ENCODE measurements at regions not wholly inside any gene's neighbourhood (a gene's known extent, or its start where the extent isn't known, plus 50 kb on each side); places are given as distances from the start of the nearest gene placed in this dataset.

- Histone ChIP-seq H3K9me3 (replicated peaks in 1 of 3) (no peaks in the 10 kb centered on the region), H3K27ac (no peak overlapping the region), H3K4me1 (replicated peaks in 1 of 2) (no peaks in the 10 kb centered on the region), H3K4me3 (no peak overlapping the region), H3K27me3 (no peaks in the 10 kb centered on the region), H3K36me3 (replicated peaks in 1 of 2) (no peaks in the 10 kb centered on the region)
- intact Hi-C loops (cut with DNase I) = no loop called here
- WGBS, 4 donors = 41 to 75% (median 64%) methylated on average over 2 of the region's 2 CpGs
- TF ChIP-seq, protein P1, sequence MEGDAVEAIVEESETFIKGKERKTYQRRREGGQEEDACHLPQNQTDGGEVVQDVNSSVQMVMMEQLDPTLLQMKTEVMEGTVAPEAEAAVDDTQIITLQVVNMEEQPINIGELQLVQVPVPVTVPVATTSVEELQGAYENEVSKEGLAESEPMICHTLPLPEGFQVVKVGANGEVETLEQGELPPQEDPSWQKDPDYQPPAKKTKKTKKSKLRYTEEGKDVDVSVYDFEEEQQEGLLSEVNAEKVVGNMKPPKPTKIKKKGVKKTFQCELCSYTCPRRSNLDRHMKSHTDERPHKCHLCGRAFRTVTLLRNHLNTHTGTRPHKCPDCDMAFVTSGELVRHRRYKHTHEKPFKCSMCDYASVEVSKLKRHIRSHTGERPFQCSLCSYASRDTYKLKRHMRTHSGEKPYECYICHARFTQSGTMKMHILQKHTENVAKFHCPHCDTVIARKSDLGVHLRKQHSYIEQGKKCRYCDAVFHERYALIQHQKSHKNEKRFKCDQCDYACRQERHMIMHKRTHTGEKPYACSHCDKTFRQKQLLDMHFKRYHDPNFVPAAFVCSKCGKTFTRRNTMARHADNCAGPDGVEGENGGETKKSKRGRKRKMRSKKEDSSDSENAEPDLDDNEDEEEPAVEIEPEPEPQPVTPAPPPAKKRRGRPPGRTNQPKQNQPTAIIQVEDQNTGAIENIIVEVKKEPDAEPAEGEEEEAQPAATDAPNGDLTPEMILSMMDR (IDR thresholded peaks at IDR 0.05) = no peak
- TF ChIP-seq POLR2A (IDR thresholded peaks at IDR 0.05) = no peak
- DNase-seq = no peak
Measured at GRCh38 chr5:126115059-126115629, 308.1 kb upstream of the GRAMD2B start.

DNA sequence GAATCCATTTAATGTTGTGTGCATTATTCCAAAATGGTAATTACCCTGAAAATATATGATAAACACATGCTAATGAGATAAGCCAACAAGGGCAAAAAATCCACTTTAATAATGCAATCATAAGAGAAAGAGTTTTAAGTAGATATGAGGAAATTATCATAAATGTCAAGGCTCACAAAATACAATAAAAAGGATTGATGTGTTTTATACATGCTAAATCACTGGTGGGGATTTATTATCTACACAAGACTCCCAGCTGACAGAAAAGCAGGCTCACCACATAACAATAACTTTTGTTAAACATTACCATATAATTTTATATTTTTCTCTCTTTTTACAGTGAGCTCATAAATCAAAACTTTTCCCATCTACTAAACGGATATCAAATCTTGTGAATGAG is 306.2 kb upstream of the GRAMD2B start:
- Histone ChIP-seq H3K9me3 (replicated peaks in 1 of 3) (no peaks in the 10 kb centered on the region), H3K4me3 (no peak overlapping the region), H3K27me3 (no peaks in the 10 kb centered on the region), H3K4me1 (replicated peaks in 1 of 2) (no peaks in the 10 kb centered on the region), H3K36me3 (replicated peaks in 1 of 2) (no peaks in the 10 kb centered on the region), H3K27ac (no peak overlapping the region)
- 30 to 43% (median 36%) methylated on average over 1 of the region's 1 CpG for WGBS, 4 donors
- DNase-seq = no peak
- intact Hi-C loops (cut with DNase I) = no loop called here
- no peak for TF ChIP-seq POLR2A (IDR thresholded peaks at IDR 0.05)
- TF ChIP-seq, protein P1 (IDR thresholded peaks at IDR 0.05) = no peak

DNA sequence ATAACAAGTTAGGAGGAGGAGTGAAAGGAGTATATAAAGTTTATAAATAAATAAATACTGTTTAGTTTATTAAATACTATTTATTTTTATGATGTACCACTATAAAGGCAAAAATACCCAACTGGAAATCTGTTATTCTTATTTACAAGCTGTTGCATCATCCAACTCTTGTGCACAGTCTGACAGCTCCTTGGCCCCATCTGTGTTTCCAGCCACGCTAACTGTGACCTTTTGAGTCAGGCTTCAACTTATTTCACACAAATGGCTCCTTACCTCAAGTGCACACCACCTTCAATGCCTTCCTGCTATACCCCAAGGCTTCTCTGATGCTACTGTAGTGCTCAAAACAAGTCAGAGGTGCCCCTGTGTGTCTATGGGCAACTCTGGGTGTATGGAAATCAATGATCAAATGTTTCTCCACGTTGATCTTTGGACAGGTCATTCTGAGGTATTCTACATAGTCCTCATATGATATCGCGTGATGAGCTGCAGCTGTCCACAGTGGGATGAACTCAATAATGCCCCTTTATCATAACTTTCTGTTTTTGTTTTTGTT is 303.2 kb upstream of the GRAMD2B start:
- no peaks in the 10 kb centered on the region for H3K36me3 ChIP-seq (replicated peaks in 1 of 2)
- H3K4me1 ChIP-seq (replicated peaks in 1 of 2) = no peaks in the 10 kb centered on the region
- no peaks in the 10 kb centered on the region for H3K9me3 ChIP-seq (replicated peaks in 1 of 3)
- DNase-seq = no peak
- no peaks in the 10 kb centered on the region for H3K27me3 ChIP-seq
- TF ChIP-seq, protein P1 (IDR thresholded peaks at IDR 0.05) = no peak
- no peak for TF ChIP-seq POLR2A (IDR thresholded peaks at IDR 0.05)
- no peak overlapping the region for H3K4me3 ChIP-seq
- H3K27ac ChIP-seq = no peak overlapping the region
- intact Hi-C loops (cut with DNase I) = no loop called here
- WGBS, 4 donors = 73 to 88% (median 84%) methylated on average over 4 of the region's 4 CpGs

GRCh38 chr5:126120939-126121338 is 302.3 kb upstream of the GRAMD2B start:
- no peak overlapping the region for H3K4me3 ChIP-seq
- H3K4me1 ChIP-seq (replicated peaks in 1 of 2) = no peaks in the 10 kb centered on the region
- intact Hi-C loops (cut with DNase I) = no loop called here
- DNase-seq = no peak
- no peaks in the 10 kb centered on the region for H3K27me3 ChIP-seq
- WGBS, 4 donors = 90 to 94% (median 91%) methylated on average over 1 of the region's 1 CpG
- H3K9me3 ChIP-seq (replicated peaks in 1 of 3) = no peaks in the 10 kb centered on the region
- TF ChIP-seq, protein P1 (IDR thresholded peaks at IDR 0.05) = no peak
- TF ChIP-seq POLR2A (IDR thresholded peaks at IDR 0.05) = no peak
- no peaks in the 10 kb centered on the region for H3K36me3 ChIP-seq (replicated peaks in 1 of 2)
- no peak overlapping the region for H3K27ac ChIP-seq
